Gastrocnemius medialis (tissue), 4 donors: ENCODE measurements at regions not wholly inside any gene's neighbourhood (a gene's known extent, or its start where the extent isn't known, plus 50 kb on each side); places are given as distances from the start of the nearest gene placed in this dataset.

Experiments used
- CTCF ChIP-seq, 5 experiments: fragments of 450-650 bp in 3 of 5; fragments of 200-600 bp in 2 of 5; sonication (generic) in 2 of 5; IDR thresholded peaks in 4 of 5; conservative IDR thresholded peaks in 1 of 5; 1 replicate in 4 of 5; 2 replicates in 1 of 5; pipeline ENCODE4 v1.5.1; 2016 to 2019; ENCODE audit warnings: antibody characterized with exemption in 5 of 5, mild to moderate bottlenecking in 3 of 5, moderate library complexity in 3 of 5
- POLR2A ChIP-seq, 2 donors: fragments of 450-650 bp; IDR thresholded peaks; one replicate each; pipeline ENCODE4 v1.6.1; 2017; ENCODE audit warnings: antibody characterized with exemption in 2 of 2, mild to moderate bottlenecking in 2 of 2, moderate library complexity in 2 of 2

- TF ChIP-seq CTCF (IDR thresholded peaks at IDR 0.05 in 4 of 5, conservative IDR thresholded peaks at IDR 0.05 in 1 of 5) (no peak), POLR2A (IDR thresholded peaks at IDR 0.05) (no peak)
Observed at GRCh38 chr5:89866410-89866809, 543.1 kb downstream of the CETN3 start.
